DMS114 treated with DMSO at 0.1 percent for 48 hours (cell line): ENCODE measurements at regions not wholly inside any gene's neighbourhood (a gene's known extent, or its start where the extent isn't known, plus 50 kb on each side); places are given as distances from the start of the nearest gene placed in this dataset.

Experiments used
- DNase-seq: peaks from one replicate; lab custom pipeline; 2025; ENCODE audit not compliant: unreplicated experiment; lab: John Stamatoyannopoulos, UW

DNA sequence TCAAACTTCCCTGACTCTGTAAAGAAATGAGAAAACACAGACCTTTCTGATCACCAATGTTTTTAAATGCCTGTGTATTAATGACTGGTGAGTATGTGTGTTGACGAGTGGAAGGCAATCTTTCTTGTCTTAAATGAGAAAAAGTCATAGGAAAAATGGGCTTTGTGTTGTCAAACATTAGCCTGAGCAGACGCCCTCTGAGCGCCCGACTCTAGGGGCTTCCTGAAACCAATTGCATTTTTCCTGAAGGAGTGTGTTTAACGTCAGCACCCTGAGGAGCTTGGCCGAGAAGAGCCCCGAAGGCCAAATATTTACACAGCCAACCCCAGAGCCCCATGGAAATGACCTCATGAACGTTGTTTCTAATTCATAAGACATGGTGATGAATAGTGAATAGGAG is 154.3 kb downstream of the PHF2 start:
- DNase-seq, result no peak

DNA sequence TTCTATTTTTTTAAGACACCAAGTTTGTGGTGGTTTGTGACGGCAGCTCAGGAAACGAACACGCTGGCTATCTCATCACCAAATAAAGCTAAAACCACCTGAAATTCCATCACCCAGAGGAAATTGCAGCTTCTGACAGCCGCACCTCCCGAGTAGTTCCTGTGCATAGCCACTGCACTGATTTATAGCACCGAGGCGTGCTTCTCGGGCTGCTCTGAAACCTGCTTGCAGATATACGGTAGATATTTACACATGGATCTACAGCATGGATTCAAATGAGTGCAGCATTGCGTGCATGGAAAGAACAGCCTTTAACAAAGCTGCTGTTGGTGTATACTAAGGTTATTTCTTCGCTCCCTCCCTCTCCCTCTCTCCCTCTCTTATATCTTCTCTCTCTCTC is 153.8 kb downstream of the PHF2 start:
- no peak for DNase-seq
